B cell (primary cell): ENCODE measurements at regions not wholly inside any gene's neighbourhood (a gene's known extent, or its start where the extent isn't known, plus 50 kb on each side); places are given as distances from the start of the nearest gene placed in this dataset.

Source experiments
- EZH2 ChIP-seq: IDR thresholded peaks from 2 replicates; pipeline ENCODE4 v1.6.1; 2012; ENCODE audit warnings: borderline replicate concordance, low read depth, mild to moderate bottlenecking, moderate library complexity, low read length; ENCODE audit not compliant: insufficient read depth, poor library complexity, severe bottlenecking
- TF ChIP-seq, protein P1 (sequence below): fragments of 200-600 bp; IDR thresholded peaks from one replicate; pipeline ENCODE4 v1.8.0; 2022; ENCODE audit warnings: antibody characterized with exemption, mild to moderate bottlenecking

DNA sequence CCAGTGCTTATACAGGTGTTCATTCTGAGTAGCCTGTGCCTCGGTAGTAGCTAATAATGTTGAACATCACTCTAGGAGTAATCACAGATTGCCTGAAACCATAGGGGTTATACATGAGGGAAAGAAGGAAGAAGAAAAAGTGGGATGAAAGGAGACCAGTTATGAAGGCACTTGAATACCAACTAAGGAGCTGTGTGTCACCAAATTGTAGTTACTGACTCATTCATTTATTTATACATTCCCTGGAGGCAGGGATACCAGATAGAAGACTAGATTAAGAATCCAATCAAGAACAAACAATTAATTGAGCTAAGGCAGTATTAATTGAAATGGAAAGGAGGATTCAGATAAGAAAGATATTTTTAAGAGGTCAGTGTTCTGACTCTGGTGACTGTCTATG, 129.6 kb upstream of the PRPS1L1 start:
- TF ChIP-seq, protein P1, sequence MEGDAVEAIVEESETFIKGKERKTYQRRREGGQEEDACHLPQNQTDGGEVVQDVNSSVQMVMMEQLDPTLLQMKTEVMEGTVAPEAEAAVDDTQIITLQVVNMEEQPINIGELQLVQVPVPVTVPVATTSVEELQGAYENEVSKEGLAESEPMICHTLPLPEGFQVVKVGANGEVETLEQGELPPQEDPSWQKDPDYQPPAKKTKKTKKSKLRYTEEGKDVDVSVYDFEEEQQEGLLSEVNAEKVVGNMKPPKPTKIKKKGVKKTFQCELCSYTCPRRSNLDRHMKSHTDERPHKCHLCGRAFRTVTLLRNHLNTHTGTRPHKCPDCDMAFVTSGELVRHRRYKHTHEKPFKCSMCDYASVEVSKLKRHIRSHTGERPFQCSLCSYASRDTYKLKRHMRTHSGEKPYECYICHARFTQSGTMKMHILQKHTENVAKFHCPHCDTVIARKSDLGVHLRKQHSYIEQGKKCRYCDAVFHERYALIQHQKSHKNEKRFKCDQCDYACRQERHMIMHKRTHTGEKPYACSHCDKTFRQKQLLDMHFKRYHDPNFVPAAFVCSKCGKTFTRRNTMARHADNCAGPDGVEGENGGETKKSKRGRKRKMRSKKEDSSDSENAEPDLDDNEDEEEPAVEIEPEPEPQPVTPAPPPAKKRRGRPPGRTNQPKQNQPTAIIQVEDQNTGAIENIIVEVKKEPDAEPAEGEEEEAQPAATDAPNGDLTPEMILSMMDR, result no peak
- TF ChIP-seq EZH2, result no peak
